Peyer's patch (tissue), 4 donors: ENCODE measurements at regions not wholly inside any gene's neighbourhood (a gene's known extent, or its start where the extent isn't known, plus 50 kb on each side); places are given as distances from the start of the nearest gene placed in this dataset.

Source experiments
- DNase-seq, 3 donors: peaks; one replicate each; pipeline ENCODE4 v3.0.0-alpha.2; 2017 to 2019
- H3K27ac ChIP-seq, 4 donors: fragments of 200-600 bp; sonication (generic); one replicate each; pipeline ENCODE4 v1.5.1; 2016 to 2019
- H3K27me3 ChIP-seq, 2 donors: fragments of 200-600 bp; sonication (generic); one replicate each; pipeline ENCODE4 v1.5.1; 2019
- H3K36me3 ChIP-seq, 3 donors: fragments of 200-600 bp; sonication (generic); one replicate each; pipeline ENCODE4 v1.5.1; 2016 to 2019
- H3K4me1 ChIP-seq, 4 donors: fragments of 200-600 bp; sonication (generic); one replicate each; pipeline ENCODE4 v1.5.1; 2016 to 2019
- H3K4me3 ChIP-seq, 4 donors: fragments of 200-600 bp; sonication (generic); 1 replicate in 3 of 4; 2 replicates in 1 of 4; pipeline ENCODE4 v1.5.1; 2016 to 2019; ENCODE audit warnings: mild to moderate bottlenecking in 1 of 4
- H3K9me3 ChIP-seq, 4 donors: fragments of 200-600 bp; sonication (generic); one replicate each; pipeline ENCODE4 v1.5.1; 2016 to 2019; ENCODE audit warnings: mild to moderate bottlenecking in 1 of 4
- POLR2A ChIP-seq, 2 donors: fragments of 450-650 bp; IDR thresholded peaks; one replicate each; pipeline ENCODE4 v1.5.1; 2017; ENCODE audit warnings: antibody characterized with exemption in 2 of 2, mild to moderate bottlenecking in 2 of 2, moderate library complexity in 2 of 2
- TF ChIP-seq, protein P1 (sequence below), 6 experiments: fragments of 450-650 bp in 4 of 6; fragments of 200-600 bp in 2 of 6; sonication (generic) in 1 of 6; IDR thresholded peaks; one replicate each; pipeline ENCODE4 v1.5.1; 2017 to 2019; ENCODE audit warnings: antibody characterized with exemption in 6 of 6, mild to moderate bottlenecking in 3 of 6, moderate library complexity in 1 of 6

- Histone ChIP-seq H3K27me3 (no peaks in the 10 kb centered on the region), H3K36me3 (no peaks in the 10 kb centered on the region), H3K9me3 (no peaks in the 10 kb centered on the region), H3K27ac (no peak overlapping the region), H3K4me1 (no peaks in the 10 kb centered on the region), H3K4me3 (no peak overlapping the region)
- DNase-seq, result no peak
- no peak for TF ChIP-seq POLR2A (IDR thresholded peaks at IDR 0.05)
- TF ChIP-seq, protein P1, sequence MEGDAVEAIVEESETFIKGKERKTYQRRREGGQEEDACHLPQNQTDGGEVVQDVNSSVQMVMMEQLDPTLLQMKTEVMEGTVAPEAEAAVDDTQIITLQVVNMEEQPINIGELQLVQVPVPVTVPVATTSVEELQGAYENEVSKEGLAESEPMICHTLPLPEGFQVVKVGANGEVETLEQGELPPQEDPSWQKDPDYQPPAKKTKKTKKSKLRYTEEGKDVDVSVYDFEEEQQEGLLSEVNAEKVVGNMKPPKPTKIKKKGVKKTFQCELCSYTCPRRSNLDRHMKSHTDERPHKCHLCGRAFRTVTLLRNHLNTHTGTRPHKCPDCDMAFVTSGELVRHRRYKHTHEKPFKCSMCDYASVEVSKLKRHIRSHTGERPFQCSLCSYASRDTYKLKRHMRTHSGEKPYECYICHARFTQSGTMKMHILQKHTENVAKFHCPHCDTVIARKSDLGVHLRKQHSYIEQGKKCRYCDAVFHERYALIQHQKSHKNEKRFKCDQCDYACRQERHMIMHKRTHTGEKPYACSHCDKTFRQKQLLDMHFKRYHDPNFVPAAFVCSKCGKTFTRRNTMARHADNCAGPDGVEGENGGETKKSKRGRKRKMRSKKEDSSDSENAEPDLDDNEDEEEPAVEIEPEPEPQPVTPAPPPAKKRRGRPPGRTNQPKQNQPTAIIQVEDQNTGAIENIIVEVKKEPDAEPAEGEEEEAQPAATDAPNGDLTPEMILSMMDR (IDR thresholded peaks at IDR 0.05), result no peak
These were observed 196.4 kb upstream of the MPHOSPH6 start for GRCh38 chr16:82366462-82366861.

DNA sequence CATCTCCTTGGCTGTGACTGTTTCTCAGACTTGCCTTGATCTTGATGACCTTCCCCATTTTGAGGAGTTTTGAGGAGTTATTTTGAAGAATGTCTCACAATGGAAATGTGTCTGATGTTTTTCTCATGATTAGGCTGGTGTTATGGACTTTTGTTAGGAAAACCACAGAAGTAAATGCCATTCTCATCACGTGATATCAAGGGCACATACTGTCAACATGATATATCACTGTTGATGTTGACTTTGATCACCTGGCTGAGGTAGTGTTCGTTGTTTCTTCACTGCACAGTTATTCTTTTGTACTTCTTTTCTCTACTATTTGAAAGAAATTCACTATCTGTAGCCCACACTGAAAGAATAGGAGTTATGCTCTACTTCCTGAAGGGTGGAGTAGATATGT is 194.7 kb upstream of the MPHOSPH6 start:
- no peaks in the 10 kb centered on the region for H3K27me3 ChIP-seq
- no peaks in the 10 kb centered on the region for H3K9me3 ChIP-seq
- no peak for TF ChIP-seq POLR2A (IDR thresholded peaks at IDR 0.05)
- TF ChIP-seq, protein P1 (IDR thresholded peaks at IDR 0.05), result no peak
- no peak overlapping the region for H3K4me3 ChIP-seq
- no peak for DNase-seq
- no peak overlapping the region for H3K27ac ChIP-seq
- no peaks in the 10 kb centered on the region for H3K4me1 ChIP-seq
- H3K36me3 ChIP-seq, result no peaks in the 10 kb centered on the region

GRCh38 chr16:82363026-82363816 is 193.2 kb upstream of the MPHOSPH6 start:
- DNase-seq, result no peak
- Histone ChIP-seq H3K36me3 (no peaks in the 10 kb centered on the region), H3K27ac (no peak overlapping the region), H3K4me1 (no peaks in the 10 kb centered on the region), H3K27me3 (no peaks in the 10 kb centered on the region), H3K9me3 (no peaks in the 10 kb centered on the region), H3K4me3 (no peak overlapping the region)
- TF ChIP-seq, protein P1 (IDR thresholded peaks at IDR 0.05), result no peak
- TF ChIP-seq POLR2A (IDR thresholded peaks at IDR 0.05), result no peak

DNA sequence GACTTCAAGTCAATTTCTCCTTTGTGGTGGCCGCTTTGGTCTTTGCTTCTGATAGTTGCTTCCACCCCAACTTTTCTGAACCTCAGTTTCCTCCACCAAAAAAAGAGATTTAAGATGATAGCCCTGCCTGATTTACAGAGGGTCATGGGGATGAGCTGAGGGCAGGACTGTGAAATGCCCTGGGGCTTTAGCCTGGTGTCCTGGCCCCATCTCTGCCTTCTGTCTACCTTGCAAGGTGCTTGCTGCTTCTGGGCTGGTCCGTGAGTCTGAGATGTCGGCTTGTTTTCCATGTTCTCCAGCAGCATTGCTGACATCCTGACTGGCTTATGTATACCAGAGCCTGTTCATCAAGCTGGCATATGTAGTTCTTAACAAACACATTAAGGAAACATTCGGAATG is 191.9 kb upstream of the MPHOSPH6 start:
- Histone ChIP-seq H3K4me1 (no peaks in the 10 kb centered on the region), H3K27ac (no peak overlapping the region), H3K9me3 (no peaks in the 10 kb centered on the region), H3K4me3 (no peak overlapping the region), H3K27me3 (no peaks in the 10 kb centered on the region), H3K36me3 (no peaks in the 10 kb centered on the region)
- DNase-seq, result no peak
- TF ChIP-seq, protein P1 (IDR thresholded peaks at IDR 0.05), result no peak
- no peak for TF ChIP-seq POLR2A (IDR thresholded peaks at IDR 0.05)

- no peaks in the 10 kb centered on the region for H3K9me3 ChIP-seq
- no peak overlapping the region for H3K4me3 ChIP-seq
- no peak overlapping the region for H3K27ac ChIP-seq
- TF ChIP-seq POLR2A (IDR thresholded peaks at IDR 0.05), result no peak
- TF ChIP-seq, protein P1 (IDR thresholded peaks at IDR 0.05), result no peak
- no peak for DNase-seq
- no peaks in the 10 kb centered on the region for H3K36me3 ChIP-seq
- no peaks in the 10 kb centered on the region for H3K27me3 ChIP-seq
- H3K4me1 ChIP-seq, result no peaks in the 10 kb centered on the region
These were observed 190.2 kb upstream of the MPHOSPH6 start for GRCh38 chr16:82360024-82360783.
